ENCODE measurements at regions not wholly inside any gene's neighbourhood (a gene's known extent, or its start where the extent isn't known, plus 50 kb on each side); places are given as distances from the start of the nearest gene placed in this dataset.

DNA sequence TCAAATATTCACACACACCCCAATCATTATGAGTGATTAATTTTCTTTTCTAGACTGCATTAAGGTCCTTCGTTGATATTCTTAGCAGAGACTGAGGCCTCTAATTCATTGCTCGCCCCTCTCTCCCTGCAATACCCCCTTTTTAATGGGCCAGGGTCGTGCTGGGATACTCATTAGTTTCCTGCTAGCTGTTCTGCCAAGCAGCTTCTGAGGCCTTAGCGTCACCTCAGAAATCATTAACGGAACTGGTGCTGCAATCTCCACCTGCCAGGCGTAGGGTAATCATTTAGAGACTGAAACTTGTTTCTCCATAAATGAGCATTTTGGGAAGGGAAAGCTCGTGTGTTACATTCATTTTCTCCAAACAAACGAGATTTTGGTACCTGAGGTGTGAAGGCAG, 1054.7 kb downstream of the GALC start:
- ATAC-seq (ENCODE audit: low read depth) (no peak), DNase-seq (no peak)
- Histone ChIP-seq H3K14ac (replicated peaks; ENCODE audit: low read depth, low read length) (no peak overlapping the region), H3K18ac (ENCODE audit: low read depth, low read length) (no peak overlapping the region), H2AFZ (replicated peaks; ENCODE audit: low read length, poor library complexity) (peak overlapping the region; percentile 19), H3K9me1 (ENCODE audit: insufficient read depth, low read length) (no peaks in the 10 kb centered on the region), H3K36me3 (ENCODE audit: control insufficient read depth, insufficient read depth, low read length) (no peaks in the 10 kb centered on the region), H2BK20ac (ENCODE audit: low read depth, low read length) (no peak overlapping the region), H3K4ac (ENCODE audit: low read depth, low read length) (no peak overlapping the region), H3K4me3 (ENCODE audit: insufficient read depth, low read depth, low read length) (no peak overlapping the region), H2BK5ac (ENCODE audit: low read depth, low read length, poor library complexity, severe bottlenecking) (no peak overlapping the region), H3K79me1 (ENCODE audit: low read depth in 1 of 2, low read length in 2 of 2) (no peaks in the 10 kb centered on the region), H4K5ac (ENCODE audit: low read depth, low read length) (no peak overlapping the region), H2BK120ac (ENCODE audit: low read depth, low read length) (no peak overlapping the region), H4K8ac (ENCODE audit: low read depth in 2 of 2, low read length in 2 of 2) (no peak overlapping the region), H2AK5ac (ENCODE audit: low read depth, low read length) (no peak overlapping the region), H3K27ac (ENCODE audit: insufficient read depth, low read length) (no peak overlapping the region), H2BK15ac (ENCODE audit: low read depth, low read length) (no peak overlapping the region), H3K27me3 (ENCODE audit: control insufficient read depth, insufficient read depth, low read length) (no peaks in the 10 kb centered on the region), H3K9me3 (ENCODE audit: control insufficient read depth, insufficient read depth, low read length) (no peaks in the 10 kb centered on the region), H3K9ac (ENCODE audit: low read depth, low read length) (no peak overlapping the region), H4K91ac (ENCODE audit: insufficient read depth, low read depth, low read length) (no peak overlapping the region), H3K4me2 (ENCODE audit: low read depth, low read length) (no peak overlapping the region), H3K4me1 (ENCODE audit: control insufficient read depth, insufficient read depth, low read length) (peaks cover 2% of the 10 kb centered on the region; the same call in 1 of the 2 replicates), H3K56ac (ENCODE audit: extremely low read depth, insufficient read depth, low read length) (no peak overlapping the region), H3K23ac (ENCODE audit: low read depth, low read length) (no peak overlapping the region), H2AK9ac (replicated peaks; ENCODE audit: low read depth, low read length, poor library complexity) (no peak overlapping the region), H4K20me1 (ENCODE audit: insufficient read depth, low read length) (no peaks in the 10 kb centered on the region)
- intact Hi-C loops (cut with micrococcal nuclease) (no loop called here), dilution Hi-C loops (cut with HindIII; ENCODE audit: low sequenced_read_pairs, unreplicated experiment) (no loop called here), in situ Hi-C loops (cut with MboI; ENCODE audit: low sequenced_read_pairs) (no loop called here)
- 33% methylated on average over 1 of the region's 8 CpGs; no CpG with 5 or more reads in 1 of the 2 experiments for WGBS, 2 experiments (ENCODE audit: extremely low coverage in 2 of 2, insufficient read length in 1 of 2)
- no peak for TF ChIP-seq RAD21 (IDR thresholded peaks at IDR 0.05; ENCODE audit: low read length)
- no peak for TF ChIP-seq SMC3 (IDR thresholded peaks at IDR 0.05; ENCODE audit: low read depth, low read length)
- no peak for TF ChIP-seq MAZ (IDR thresholded peaks at IDR 0.05; ENCODE audit: borderline replicate concordance, low read depth, low read length)
- TF ChIP-seq, protein P1, sequence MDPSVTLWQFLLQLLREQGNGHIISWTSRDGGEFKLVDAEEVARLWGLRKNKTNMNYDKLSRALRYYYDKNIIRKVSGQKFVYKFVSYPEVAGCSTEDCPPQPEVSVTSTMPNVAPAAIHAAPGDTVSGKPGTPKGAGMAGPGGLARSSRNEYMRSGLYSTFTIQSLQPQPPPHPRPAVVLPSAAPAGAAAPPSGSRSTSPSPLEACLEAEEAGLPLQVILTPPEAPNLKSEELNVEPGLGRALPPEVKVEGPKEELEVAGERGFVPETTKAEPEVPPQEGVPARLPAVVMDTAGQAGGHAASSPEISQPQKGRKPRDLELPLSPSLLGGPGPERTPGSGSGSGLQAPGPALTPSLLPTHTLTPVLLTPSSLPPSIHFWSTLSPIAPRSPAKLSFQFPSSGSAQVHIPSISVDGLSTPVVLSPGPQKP (IDR thresholded peaks at IDR 0.05; ENCODE audit: borderline replicate concordance, low read depth, low read length) = no peak
- no peak for TF ChIP-seq NFE2L2 (IDR thresholded peaks at IDR 0.05; ENCODE audit: low read depth, low read length)
- TF ChIP-seq MXI1 (IDR thresholded peaks at IDR 0.05; ENCODE audit: borderline replicate concordance, low read depth, low read length) = no peak
- TF ChIP-seq POLR2A (IDR thresholded peaks at IDR 0.05; ENCODE audit: low read depth, low read length) = no peak
- no peak for TF ChIP-seq BHLHE40 (IDR thresholded peaks at IDR 0.05; ENCODE audit: low read depth, low read length)
- TF ChIP-seq RFX5 (IDR thresholded peaks at IDR 0.05; ENCODE audit: low read depth, low read length) = no peak
- TF ChIP-seq CHD1 (IDR thresholded peaks at IDR 0.05; ENCODE audit: low read depth, low read length) = no peak
- TF ChIP-seq, protein P2, sequence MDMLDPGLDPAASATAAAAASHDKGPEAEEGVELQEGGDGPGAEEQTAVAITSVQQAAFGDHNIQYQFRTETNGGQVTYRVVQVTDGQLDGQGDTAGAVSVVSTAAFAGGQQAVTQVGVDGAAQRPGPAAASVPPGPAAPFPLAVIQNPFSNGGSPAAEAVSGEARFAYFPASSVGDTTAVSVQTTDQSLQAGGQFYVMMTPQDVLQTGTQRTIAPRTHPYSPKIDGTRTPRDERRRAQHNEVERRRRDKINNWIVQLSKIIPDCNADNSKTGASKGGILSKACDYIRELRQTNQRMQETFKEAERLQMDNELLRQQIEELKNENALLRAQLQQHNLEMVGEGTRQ (IDR thresholded peaks at IDR 0.05; ENCODE audit: low read depth, low read length) = no peak
- TF ChIP-seq, protein P3, sequence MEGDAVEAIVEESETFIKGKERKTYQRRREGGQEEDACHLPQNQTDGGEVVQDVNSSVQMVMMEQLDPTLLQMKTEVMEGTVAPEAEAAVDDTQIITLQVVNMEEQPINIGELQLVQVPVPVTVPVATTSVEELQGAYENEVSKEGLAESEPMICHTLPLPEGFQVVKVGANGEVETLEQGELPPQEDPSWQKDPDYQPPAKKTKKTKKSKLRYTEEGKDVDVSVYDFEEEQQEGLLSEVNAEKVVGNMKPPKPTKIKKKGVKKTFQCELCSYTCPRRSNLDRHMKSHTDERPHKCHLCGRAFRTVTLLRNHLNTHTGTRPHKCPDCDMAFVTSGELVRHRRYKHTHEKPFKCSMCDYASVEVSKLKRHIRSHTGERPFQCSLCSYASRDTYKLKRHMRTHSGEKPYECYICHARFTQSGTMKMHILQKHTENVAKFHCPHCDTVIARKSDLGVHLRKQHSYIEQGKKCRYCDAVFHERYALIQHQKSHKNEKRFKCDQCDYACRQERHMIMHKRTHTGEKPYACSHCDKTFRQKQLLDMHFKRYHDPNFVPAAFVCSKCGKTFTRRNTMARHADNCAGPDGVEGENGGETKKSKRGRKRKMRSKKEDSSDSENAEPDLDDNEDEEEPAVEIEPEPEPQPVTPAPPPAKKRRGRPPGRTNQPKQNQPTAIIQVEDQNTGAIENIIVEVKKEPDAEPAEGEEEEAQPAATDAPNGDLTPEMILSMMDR (conservative IDR thresholded peaks at IDR 0.05; ENCODE audit: low read depth, low read length) = no peak
- no peak for TF ChIP-seq CEBPB (IDR thresholded peaks at IDR 0.05; ENCODE audit: low read depth, low read length)
- no peak for TF ChIP-seq RCOR1 (IDR thresholded peaks at IDR 0.05; ENCODE audit: insufficient replicate concordance, low read length)
- no peak for TF ChIP-seq FOS (IDR thresholded peaks at IDR 0.05; ENCODE audit: low read depth, low read length)
- TF ChIP-seq MAFK (IDR thresholded peaks at IDR 0.05; ENCODE audit: low read depth, low read length) = no peak
- no TSS peak for BruUV-seq (replicated peaks)
- ChIA-PET POLR2A (ENCODE audit: unreplicated experiment) (no interaction called here), CTCF (no interaction called here)

Measured in IMR-90 (cell line).